Caco-2 (cell line): ENCODE measurements at regions not wholly inside any gene's neighbourhood (a gene's known extent, or its start where the extent isn't known, plus 50 kb on each side); places are given as distances from the start of the nearest gene placed in this dataset.

ENCODE experiments used
- BruUV-seq: library from RNA; stranded (reverse); fragments of 400-500 nt; replicated peaks from 2 replicates; lab custom pipeline; 2021; lab: Mats Ljungman, UMichigan
- CTCF ChIA-PET: fragments of 300-600 bp; sonication (Branson Sonifier 250); formaldehyde crosslinking; loops from one replicate; lab custom pipeline; 2022; ENCODE audit warnings: antibody characterized with exemption; lab: Charles Lee
- POLR2A ChIA-PET: fragments of 300-600 bp; sonication (Branson Sonifier 250); formaldehyde crosslinking; loops from one replicate; lab custom pipeline; 2022; ENCODE audit warnings: antibody characterized with exemption; lab: Charles Lee
- DNase-seq, 2 experiments: peaks; one replicate each; pipeline versions ENCODE4 v3.0.0 to v3.0.0-alpha.2; 2020 to 2022
- H3K27me3 ChIP-seq: replicated peaks from 2 replicates; pipeline ENCODE4 v1.6.0; 2011; ENCODE audit warnings: low read length; ENCODE audit not compliant: control insufficient read depth, insufficient read depth
- H3K36me3 ChIP-seq: 2 replicates; pipeline ENCODE4 v1.5.1; 2011; ENCODE audit warnings: low read length; ENCODE audit not compliant: control insufficient read depth, insufficient read depth
- H3K4me1 ChIP-seq: fragments of 250-450 bp; sonication (Bioruptor Pico); 2 replicates; pipeline ENCODE4 v1.5.1; 2020; ENCODE audit warnings: mild to moderate bottlenecking
- H3K4me3 ChIP-seq: 2 replicates; pipeline ENCODE4 v1.5.1; 2011; ENCODE audit warnings: low read depth, mild to moderate bottlenecking, control low read depth, low read length
- H3K9me3 ChIP-seq: fragments of 250-450 bp; sonication (Bioruptor Pico); 2 replicates; pipeline ENCODE4 v1.5.1; 2020; ENCODE audit warnings: mild to moderate bottlenecking, moderate library complexity
- H3K27ac Mint-ChIP-seq: one replicate; pipeline ENCODE4 v1.8.0; 2022; ENCODE audit warnings: mixed read lengths; ENCODE audit not compliant: unreplicated experiment
- H3K27me3 Mint-ChIP-seq: one replicate; pipeline ENCODE4 v1.8.0; 2022; ENCODE audit warnings: mixed read lengths; ENCODE audit not compliant: insufficient read depth, unreplicated experiment
- H3K36me3 Mint-ChIP-seq: one replicate; pipeline ENCODE4 v1.8.0; 2022; ENCODE audit warnings: mild to moderate bottlenecking, mixed read lengths; ENCODE audit not compliant: insufficient read depth, unreplicated experiment
- H3K4me1 Mint-ChIP-seq: one replicate; pipeline ENCODE4 v1.8.0; 2022; ENCODE audit warnings: low read depth, mixed read lengths; ENCODE audit not compliant: unreplicated experiment
- H3K4me3 Mint-ChIP-seq: one replicate; pipeline ENCODE4 v1.8.0; 2022; ENCODE audit warnings: mild to moderate bottlenecking, moderate library complexity, mixed read lengths; ENCODE audit not compliant: unreplicated experiment
- H3K9me3 Mint-ChIP-seq: one replicate; pipeline ENCODE4 v1.8.0; 2022; ENCODE audit warnings: mixed read lengths; ENCODE audit not compliant: unreplicated experiment
- CTCF ChIP-seq, 2 experiments: fragments of 200-600 bp in 1 of 2; IDR thresholded peaks; 1 replicate in 1 of 2; 2 replicates in 1 of 2; pipeline versions ENCODE4 v1.5.1 to v1.8.0; 2011 to 2022; ENCODE audit warnings: antibody characterized with exemption in 1 of 2, control low read depth in 1 of 2, inconsistent platforms in 1 of 2, low read depth in 1 of 2, low read length in 1 of 2, mild to moderate bottlenecking in 1 of 2, moderate library complexity in 1 of 2; ENCODE audit not compliant: insufficient read depth in 1 of 2, severe bottlenecking in 1 of 2, unreplicated experiment in 1 of 2
- intact Hi-C: fragments of 100-400 bp; cut with micrococcal nuclease; formaldehyde crosslinking; loops from one replicate; pipeline ENCODE4 v1.10.0; 2022; ENCODE audit not compliant: unreplicated experiment

DNA sequence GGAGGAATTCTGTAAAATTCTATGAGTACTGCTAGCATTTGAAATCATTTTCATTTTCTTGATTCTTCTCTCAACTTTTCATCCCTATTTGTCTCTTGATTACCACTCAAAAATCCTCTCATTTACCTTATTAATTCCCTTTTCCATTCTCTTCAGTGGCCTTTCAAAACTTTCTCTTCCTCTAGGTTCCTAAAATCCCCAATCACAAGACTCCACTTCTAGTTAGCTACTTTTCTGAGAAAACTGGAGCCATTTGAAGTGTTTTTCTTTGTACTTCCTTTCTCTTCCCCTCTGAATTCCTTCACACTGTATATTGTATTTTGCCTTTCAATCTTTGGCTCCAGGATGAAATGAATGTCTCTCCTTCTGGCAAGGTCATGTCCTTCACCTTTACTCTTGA lies 61.3 kb upstream of the NR4A3 start:
- POLR2A ChIA-PET = no interaction called here
- H3K4me1 ChIP-seq = no peaks in the 10 kb centered on the region
- intact Hi-C loops = no loop called here

DNA sequence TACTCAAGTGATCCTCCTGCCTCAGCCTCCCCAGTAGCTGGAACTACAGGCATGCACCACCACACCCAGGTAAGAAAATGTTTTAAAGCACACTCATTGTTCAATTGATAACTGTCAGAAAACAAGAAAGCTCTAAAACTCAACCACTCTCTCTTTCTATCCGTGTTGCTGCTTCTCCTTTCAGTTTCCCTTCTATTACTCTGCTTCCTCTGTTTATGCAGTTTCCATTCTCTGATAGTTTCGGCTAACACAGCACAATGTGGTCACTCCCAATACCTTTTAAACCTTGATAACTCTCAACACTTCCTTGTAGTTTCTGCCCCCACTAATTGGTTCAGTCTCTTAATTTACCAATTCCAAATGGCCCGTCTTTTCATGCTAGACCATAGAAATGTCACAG lies 59.2 kb upstream of the NR4A3 start:
- Mint-ChIP-seq H3K4me1 (no peaks in the 10 kb centered on the region), H3K27ac (no peak overlapping the region), H3K27me3 (peaks cover 4% of the 10 kb centered on the region), H3K9me3 (no peaks in the 10 kb centered on the region), H3K4me3 (no peak overlapping the region), H3K36me3 (no peaks in the 10 kb centered on the region)
- no peaks in the 10 kb centered on the region for H3K36me3 ChIP-seq
- H3K4me3 ChIP-seq = no peak overlapping the region
- H3K4me1 ChIP-seq = no peaks in the 10 kb centered on the region
- H3K27me3 ChIP-seq = no peaks in the 10 kb centered on the region
- no peak for DNase-seq
- intact Hi-C loops = no loop called here
- no peaks in the 10 kb centered on the region for H3K9me3 ChIP-seq
- TF ChIP-seq CTCF (IDR thresholded peaks at IDR 0.05; ENCODE audit: insufficient read depth in 1 of 2, low read depth in 1 of 2, low read length in 1 of 2, severe bottlenecking in 1 of 2, unreplicated experiment in 1 of 2) = no peak
- no TSS peak for BruUV-seq
- POLR2A ChIA-PET = no interaction called here
- CTCF ChIA-PET = no interaction called here

More for the DNA sequence above, 61.3 kb upstream of the NR4A3 start:
- BruUV-seq = no TSS peak
- H3K9me3 Mint-ChIP-seq = no peaks in the 10 kb centered on the region
- DNase-seq = no peak
- no peaks in the 10 kb centered on the region for H3K36me3 Mint-ChIP-seq
- Histone ChIP-seq H3K9me3 (no peaks in the 10 kb centered on the region), H3K4me3 (no peak overlapping the region), H3K36me3 (no peaks in the 10 kb centered on the region), H3K27me3 (no peaks in the 10 kb centered on the region)
- H3K4me3 Mint-ChIP-seq = no peak overlapping the region
- H3K4me1 Mint-ChIP-seq = no peaks in the 10 kb centered on the region
- H3K27ac Mint-ChIP-seq = no peak overlapping the region
- peaks cover 7% of the 10 kb centered on the region for H3K27me3 Mint-ChIP-seq
- no peak for TF ChIP-seq CTCF (IDR thresholded peaks at IDR 0.05; ENCODE audit: insufficient read depth in 1 of 2, low read depth in 1 of 2, low read length in 1 of 2, severe bottlenecking in 1 of 2, unreplicated experiment in 1 of 2)
- CTCF ChIA-PET = no interaction called here
